Type B pancreatic cell (in vitro differentiated cells): ENCODE measurements at regions not wholly inside any gene's neighbourhood (a gene's known extent, or its start where the extent isn't known, plus 50 kb on each side); places are given as distances from the start of the nearest gene placed in this dataset.

Experiments
- DNase-seq: peaks from one replicate; pipeline ENCODE4 v3.0.0; 2021; ENCODE audit warnings: mixed read lengths; ENCODE audit not compliant: unreplicated experiment; ENCODE audit errors: extremely low spot score
- H3K27ac Mint-ChIP-seq: 2 replicates; pipeline ENCODE4 v1.8.0; 2021; ENCODE audit warnings: mild to moderate bottlenecking, mixed read lengths
- H3K27me3 Mint-ChIP-seq: 2 replicates; pipeline ENCODE4 v1.8.0; 2021; ENCODE audit warnings: mixed read lengths
- H3K36me3 Mint-ChIP-seq: 2 replicates; pipeline ENCODE4 v1.8.0; 2021; ENCODE audit warnings: mixed read lengths
- H3K4me1 Mint-ChIP-seq: one replicate; pipeline ENCODE4 v1.8.0; 2021; ENCODE audit warnings: mixed read lengths; ENCODE audit not compliant: unreplicated experiment
- H3K4me3 Mint-ChIP-seq: 2 replicates; pipeline ENCODE4 v1.8.0; 2021; ENCODE audit warnings: mild to moderate bottlenecking, mixed read lengths
- H3K9me3 Mint-ChIP-seq: 2 replicates; pipeline ENCODE4 v1.8.0; 2021; ENCODE audit warnings: mixed read lengths
- TF ChIP-seq, protein P1 (sequence below): fragments of 200-600 bp; sonication (generic); conservative IDR thresholded peaks from 2 replicates; pipeline ENCODE4 v1.5.0; 2021; ENCODE audit warnings: antibody characterized with exemption, mild to moderate bottlenecking

DNA sequence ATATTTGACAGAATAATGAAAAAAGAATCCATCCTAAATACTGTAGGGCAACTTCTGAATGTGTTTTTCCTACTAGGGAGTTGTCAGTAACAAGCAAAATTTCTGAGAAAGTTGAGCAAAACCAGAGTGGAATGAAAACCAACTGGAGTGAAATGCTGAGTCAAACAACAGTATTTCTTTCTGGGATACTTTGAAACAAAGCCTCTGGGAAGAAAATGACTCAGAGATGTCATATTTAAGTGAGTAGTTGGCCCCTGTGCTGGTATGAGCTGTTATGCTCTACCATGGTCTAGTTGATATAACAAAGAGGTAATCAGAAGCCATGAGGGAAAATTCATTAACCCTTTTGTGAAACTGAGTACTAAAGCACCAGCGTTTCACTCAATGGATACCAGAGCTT, 372.1 kb upstream of the C9orf72 start:
- H3K4me3 Mint-ChIP-seq, result peak overlapping the region; percentile 13
- TF ChIP-seq, protein P1, sequence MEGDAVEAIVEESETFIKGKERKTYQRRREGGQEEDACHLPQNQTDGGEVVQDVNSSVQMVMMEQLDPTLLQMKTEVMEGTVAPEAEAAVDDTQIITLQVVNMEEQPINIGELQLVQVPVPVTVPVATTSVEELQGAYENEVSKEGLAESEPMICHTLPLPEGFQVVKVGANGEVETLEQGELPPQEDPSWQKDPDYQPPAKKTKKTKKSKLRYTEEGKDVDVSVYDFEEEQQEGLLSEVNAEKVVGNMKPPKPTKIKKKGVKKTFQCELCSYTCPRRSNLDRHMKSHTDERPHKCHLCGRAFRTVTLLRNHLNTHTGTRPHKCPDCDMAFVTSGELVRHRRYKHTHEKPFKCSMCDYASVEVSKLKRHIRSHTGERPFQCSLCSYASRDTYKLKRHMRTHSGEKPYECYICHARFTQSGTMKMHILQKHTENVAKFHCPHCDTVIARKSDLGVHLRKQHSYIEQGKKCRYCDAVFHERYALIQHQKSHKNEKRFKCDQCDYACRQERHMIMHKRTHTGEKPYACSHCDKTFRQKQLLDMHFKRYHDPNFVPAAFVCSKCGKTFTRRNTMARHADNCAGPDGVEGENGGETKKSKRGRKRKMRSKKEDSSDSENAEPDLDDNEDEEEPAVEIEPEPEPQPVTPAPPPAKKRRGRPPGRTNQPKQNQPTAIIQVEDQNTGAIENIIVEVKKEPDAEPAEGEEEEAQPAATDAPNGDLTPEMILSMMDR, result no peak
- H3K36me3 Mint-ChIP-seq, result no peaks in the 10 kb centered on the region
- no peaks in the 10 kb centered on the region for H3K27me3 Mint-ChIP-seq
- no peak for DNase-seq
- H3K4me1 Mint-ChIP-seq, result peaks cover 23% of the 10 kb centered on the region
- H3K9me3 Mint-ChIP-seq, result peaks cover 1% of the 10 kb centered on the region
- peak overlapping the region; percentile 0 for H3K27ac Mint-ChIP-seq

DNA sequence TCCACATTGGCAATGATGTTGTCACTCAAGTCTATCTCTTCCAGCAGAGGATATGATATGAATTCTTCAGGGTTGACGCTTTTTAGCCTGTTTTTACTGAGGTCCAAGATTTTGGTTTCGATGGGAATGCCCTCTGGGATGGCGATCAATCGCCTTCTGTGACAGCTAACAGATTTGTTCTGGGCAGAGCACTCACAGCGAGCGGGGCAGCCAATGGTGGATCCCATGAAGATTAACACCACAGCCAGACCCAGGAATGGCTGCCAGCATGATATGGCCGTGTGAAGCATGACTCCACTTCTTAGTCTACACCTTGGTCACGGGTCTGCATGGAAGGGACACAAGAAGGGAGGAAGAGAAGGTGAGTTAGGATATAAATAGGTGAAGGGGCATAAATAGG, 377.1 kb upstream of the C9orf72 start:
- H3K4me3 Mint-ChIP-seq, result no peak overlapping the region
- peaks cover 8% of the 10 kb centered on the region for H3K4me1 Mint-ChIP-seq
- no peak for DNase-seq
- TF ChIP-seq, protein P1, result no peak
- no peaks in the 10 kb centered on the region for H3K36me3 Mint-ChIP-seq
- H3K9me3 Mint-ChIP-seq, result peaks cover 6% of the 10 kb centered on the region
- H3K27ac Mint-ChIP-seq, result no peak overlapping the region
- H3K27me3 Mint-ChIP-seq, result no peaks in the 10 kb centered on the region

DNA sequence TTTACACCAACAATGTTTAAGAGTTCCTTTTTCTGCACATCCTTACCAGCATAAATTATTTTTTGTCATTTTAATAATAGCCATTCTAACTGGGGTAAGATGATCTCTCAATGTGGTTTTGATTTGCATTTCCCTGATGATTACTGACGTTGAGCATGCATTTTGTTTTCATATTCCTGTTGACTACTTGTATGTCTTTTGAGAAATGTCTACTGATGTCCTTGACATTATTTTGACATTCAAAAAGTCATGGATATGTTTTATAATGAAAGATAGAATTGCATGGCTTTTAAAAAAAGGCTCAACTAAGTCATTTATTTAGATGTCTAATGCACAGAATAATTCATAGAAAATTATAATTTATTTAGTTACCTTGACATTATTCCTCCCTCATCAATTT, 381.6 kb upstream of the C9orf72 start:
- Mint-ChIP-seq H3K4me1 (no peaks in the 10 kb centered on the region), H3K27ac (no peak overlapping the region), H3K9me3 (peaks cover 6% of the 10 kb centered on the region), H3K27me3 (no peaks in the 10 kb centered on the region), H3K4me3 (no peak overlapping the region), H3K36me3 (no peaks in the 10 kb centered on the region)
- no peak for DNase-seq
- TF ChIP-seq, protein P1, result no peak

DNA sequence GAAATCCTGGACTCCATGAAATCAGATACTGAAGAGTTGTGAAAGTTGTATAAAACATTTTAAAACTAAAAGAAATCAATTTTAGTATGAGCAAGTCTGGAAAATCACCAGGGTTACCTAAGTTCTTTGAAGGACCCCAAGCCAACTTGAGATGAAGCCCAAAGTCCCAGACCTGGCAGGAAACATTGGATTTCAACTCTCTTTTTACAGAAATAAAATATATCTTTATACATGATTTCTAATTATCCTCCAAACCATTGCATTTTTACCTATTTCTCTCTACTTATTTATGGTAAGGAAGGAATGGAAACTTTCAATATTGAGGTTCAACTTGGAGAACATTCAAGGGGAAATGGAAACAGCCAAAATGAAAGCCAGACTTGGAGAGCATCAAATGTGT, 390.6 kb upstream of the C9orf72 start:
- Mint-ChIP-seq H3K4me3 (no peak overlapping the region), H3K36me3 (no peaks in the 10 kb centered on the region), H3K4me1 (peaks cover 18% of the 10 kb centered on the region), H3K27ac (no peak overlapping the region), H3K27me3 (no peaks in the 10 kb centered on the region), H3K9me3 (peaks cover 4% of the 10 kb centered on the region)
- TF ChIP-seq, protein P1, result no peak
- no peak for DNase-seq

DNA sequence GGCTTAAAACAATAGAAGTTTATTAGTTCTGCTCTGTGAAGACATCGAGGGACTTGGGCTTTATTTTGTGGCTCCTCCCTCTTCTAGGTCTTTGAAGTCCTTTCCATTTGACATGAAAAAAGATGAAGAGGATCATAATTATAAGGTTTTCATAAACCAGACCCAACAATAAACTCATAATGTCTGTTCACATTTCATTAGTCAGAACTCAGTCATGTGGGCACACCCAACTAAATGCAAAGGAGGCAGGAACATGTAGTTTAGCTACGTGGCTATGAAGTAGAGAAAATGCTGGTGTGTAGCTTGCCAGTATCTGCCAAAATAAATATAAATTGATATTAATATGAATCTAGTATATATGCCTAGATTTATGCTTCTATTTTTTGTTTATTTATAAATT, 393.9 kb upstream of the C9orf72 start:
- no peaks in the 10 kb centered on the region for H3K27me3 Mint-ChIP-seq
- peak overlapping the region; percentile 59 for H3K27ac Mint-ChIP-seq
- no peaks in the 10 kb centered on the region for H3K36me3 Mint-ChIP-seq
- H3K4me1 Mint-ChIP-seq, result peaks cover 15% of the 10 kb centered on the region
- H3K9me3 Mint-ChIP-seq, result peaks cover 4% of the 10 kb centered on the region
- peak overlapping the region; percentile 32 for H3K4me3 Mint-ChIP-seq
- TF ChIP-seq, protein P1, result no peak
- no peak for DNase-seq

DNA sequence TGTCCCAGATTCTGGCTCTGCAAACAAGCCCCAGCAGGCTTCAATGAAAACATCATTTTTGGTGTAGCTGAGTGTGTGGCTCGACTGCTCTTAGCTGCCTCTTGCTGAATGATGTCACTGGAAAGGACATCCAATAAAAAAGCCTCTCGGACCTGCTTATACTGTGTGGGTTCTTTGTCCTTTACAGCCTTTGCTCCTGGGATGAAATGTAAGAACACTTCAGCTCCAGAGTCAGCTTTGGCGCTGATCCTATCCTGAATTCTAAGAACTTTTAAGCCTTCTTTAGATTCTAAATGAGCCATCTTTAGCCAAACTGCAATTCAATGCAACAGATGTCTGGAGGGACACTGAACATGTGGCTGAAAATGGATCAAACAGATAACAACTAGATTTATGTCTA, 404.6 kb upstream of the C9orf72 start:
- Mint-ChIP-seq H3K27ac (no peak overlapping the region), H3K27me3 (no peaks in the 10 kb centered on the region), H3K4me3 (no peak overlapping the region), H3K36me3 (no peaks in the 10 kb centered on the region), H3K9me3 (no peaks in the 10 kb centered on the region), H3K4me1 (peaks cover 6% of the 10 kb centered on the region)
- no peak for DNase-seq
- TF ChIP-seq, protein P1, result no peak
